H1 (cell line): ENCODE measurements at regions not wholly inside any gene's neighbourhood (a gene's known extent, or its start where the extent isn't known, plus 50 kb on each side); places are given as distances from the start of the nearest gene placed in this dataset.

Experiments
- CTCF ChIA-PET: fragments of 300-600 bp; sonication (Branson Sonifier 250); formaldehyde crosslinking; loops from one replicate; lab custom pipeline; 2021; ENCODE audit not compliant: partially characterized antibody; lab: Charles Lee
- POLR2A ChIA-PET: fragments of 300-600 bp; sonication (Branson Sonifier 250); formaldehyde crosslinking; loops from one replicate; lab custom pipeline; 2021; ENCODE audit warnings: inconsistent platforms; ENCODE audit not compliant: partially characterized antibody; lab: Charles Lee
- DNase-seq, 2 experiments: peaks; one replicate each; pipeline versions ENCODE4 v3.0.0 to v3.0.0-alpha.2; 2010 to 2022; ENCODE audit warnings: low spot score in 2 of 2, low read depth in 1 of 2, mixed read lengths in 1 of 2
- FAIRE-seq: peaks from 2 replicates; lab custom pipeline; 2011; peaks lifted over from hg19 to GRCh38; lab: Jason Lieb, UNC
- H2AFZ ChIP-seq: 2 replicates; pipeline ENCODE4 v1.8.1; 2012; ENCODE audit warnings: low read length, inconsistent platforms
- H2AK5ac ChIP-seq: 2 replicates; pipeline ENCODE4 v1.6.1; 2013; ENCODE audit warnings: low read depth, low read length
- H2BK120ac ChIP-seq: replicated peaks from 2 replicates; pipeline ENCODE3; 2013; ENCODE audit warnings: low read depth, low read length, inconsistent platforms
- H2BK12ac ChIP-seq: 2 replicates; pipeline ENCODE4 v1.6.1; 2013; ENCODE audit warnings: low read depth, low read length
- H2BK15ac ChIP-seq: 2 replicates; pipeline ENCODE4 v1.6.1; 2013; ENCODE audit warnings: low read length
- H2BK20ac ChIP-seq: 2 replicates; pipeline ENCODE4 v1.6.1; 2013; ENCODE audit warnings: low read length
- H2BK5ac ChIP-seq: 2 replicates; pipeline ENCODE4 v1.6.1; 2013; ENCODE audit warnings: low read depth, low read length
- H3K14ac ChIP-seq: 2 replicates; pipeline ENCODE4 v1.6.1; 2013; ENCODE audit warnings: inconsistent platforms; ENCODE audit not compliant: insufficient read length
- H3K18ac ChIP-seq: 2 replicates; pipeline ENCODE4 v1.6.1; 2013; ENCODE audit warnings: low read length; ENCODE audit errors: extremely low read depth
- H3K23ac ChIP-seq: 2 replicates; pipeline ENCODE4 v1.6.1; 2013; ENCODE audit warnings: inconsistent platforms; ENCODE audit not compliant: insufficient read length
- H3K23me2 ChIP-seq: 2 replicates; pipeline ENCODE4 v1.6.1; 2013; ENCODE audit warnings: low read depth, low read length
- H3K27ac ChIP-seq: 2 replicates; pipeline ENCODE4 v1.6.1; 2011; ENCODE audit warnings: low read depth, low read length, inconsistent platforms
- H3K27me3 ChIP-seq, 4 experiments: replicated peaks in 1 of 4; 1 replicate in 1 of 4; 2 replicates in 3 of 4; pipeline versions ENCODE4 v1.6.1 to v1.8.1; 2011 to 2013; ENCODE audit warnings: low read length in 3 of 4, mild to moderate bottlenecking in 3 of 4, inconsistent platforms in 2 of 4, mixed read lengths in 2 of 4, moderate library complexity in 1 of 4; ENCODE audit not compliant: control insufficient read depth in 3 of 4, insufficient read depth in 3 of 4; ENCODE audit errors: extremely low read depth in 1 of 4
- H3K36me3 ChIP-seq, 4 experiments: 2 replicates each; pipeline versions ENCODE4 v1.6.1 to v1.8.1; 2011 to 2013; ENCODE audit warnings: mild to moderate bottlenecking in 4 of 4, low read length in 3 of 4, moderate library complexity in 2 of 4, control low read depth in 1 of 4, inconsistent platforms in 1 of 4; ENCODE audit not compliant: insufficient read depth in 4 of 4, control insufficient read depth in 2 of 4
- H3K4ac ChIP-seq: replicated peaks from 2 replicates; pipeline ENCODE3; 2013; ENCODE audit warnings: low read length, low read depth, mixed read lengths, inconsistent platforms; ENCODE audit not compliant: insufficient read length
- H3K4me1 ChIP-seq, 4 experiments: replicated peaks in 1 of 4; 1 replicate in 1 of 4; 2 replicates in 3 of 4; pipeline versions ENCODE4 v1.6.1 to v1.8.1; 2011 to 2013; ENCODE audit warnings: low read length in 3 of 4, inconsistent platforms in 2 of 4, mixed read lengths in 1 of 4; ENCODE audit not compliant: insufficient read depth in 4 of 4, control insufficient read depth in 3 of 4
- H3K4me2 ChIP-seq, 2 experiments: 2 replicates each; pipeline versions ENCODE4 v1.6.1 to v1.8.1; 2011 to 2013; ENCODE audit warnings: low read depth in 2 of 2, low read length in 2 of 2, control low read depth in 1 of 2, inconsistent platforms in 1 of 2, mild to moderate bottlenecking in 1 of 2; ENCODE audit not compliant: insufficient read depth in 1 of 2
- H3K4me3 ChIP-seq, 4 experiments: fragments of 200-600, 300-600 bp in 1 of 4; sonication (generic), shearing (Covaris generic), sonication (Bioruptor Twin) in 1 of 4; 2 replicates each; pipeline versions ENCODE4 v1.5.1 to v1.8.1; 2011 to 2016; ENCODE audit warnings: low read length in 4 of 4, low read depth in 3 of 4, control low read depth in 2 of 4, inconsistent platforms in 2 of 4, mild to moderate bottlenecking in 2 of 4, mixed read lengths in 1 of 4, moderate library complexity in 1 of 4; ENCODE audit not compliant: insufficient read depth in 2 of 4; ENCODE audit errors: extremely low read depth in 1 of 4
- H3K56ac ChIP-seq: replicated peaks from 2 replicates; pipeline ENCODE3; 2013; ENCODE audit warnings: low read depth, mild to moderate bottlenecking, mixed read lengths, low read length, inconsistent platforms; ENCODE audit not compliant: insufficient read length
- H3K79me1 ChIP-seq: 2 replicates; pipeline ENCODE4 v1.6.1; 2013; ENCODE audit warnings: low read depth, low read length, control low read depth
- H3K79me2 ChIP-seq, 2 experiments: 2 replicates each; pipeline versions ENCODE4 v1.6.1 to v1.8.1; 2012 to 2013; ENCODE audit warnings: low read length in 2 of 2, mild to moderate bottlenecking in 2 of 2, inconsistent platforms in 1 of 2; ENCODE audit not compliant: insufficient read depth in 2 of 2, control insufficient read depth in 1 of 2
- H3K9ac ChIP-seq, 4 experiments: replicated peaks in 1 of 4; 1 replicate in 1 of 4; 2 replicates in 3 of 4; pipeline versions ENCODE4 v1.6.1 to v1.8.1; 2011 to 2013; ENCODE audit warnings: low read depth in 3 of 4, low read length in 3 of 4, control low read depth in 2 of 4, mild to moderate bottlenecking in 2 of 4, moderate library complexity in 2 of 4, inconsistent platforms in 1 of 4; ENCODE audit errors: extremely low read depth in 1 of 4
- H3K9me3 ChIP-seq, 2 experiments: 2 replicates each; pipeline versions ENCODE4 v1.6.1 to v1.8.1; 2012 to 2013; ENCODE audit warnings: mild to moderate bottlenecking in 2 of 2, moderate library complexity in 2 of 2, control low read depth in 1 of 2, inconsistent platforms in 1 of 2, low read depth in 1 of 2, low read length in 1 of 2, mixed read lengths in 1 of 2; ENCODE audit not compliant: insufficient read depth in 2 of 2
- H4K20me1 ChIP-seq, 2 experiments: replicated peaks in 1 of 2; 2 replicates each; pipeline versions ENCODE3 to v1.8.1; 2011 to 2013; ENCODE audit warnings: inconsistent platforms in 2 of 2, low read length in 2 of 2, mild to moderate bottlenecking in 1 of 2; ENCODE audit not compliant: insufficient read depth in 2 of 2, control insufficient read depth in 1 of 2
- H4K5ac ChIP-seq: 2 replicates; pipeline ENCODE4 v1.6.1; 2013; ENCODE audit warnings: low read length, low read depth, mixed read lengths, inconsistent platforms; ENCODE audit not compliant: insufficient read length
- H4K8ac ChIP-seq: 2 replicates; pipeline ENCODE4 v1.8.0; 2013; ENCODE audit warnings: mild to moderate bottlenecking, moderate library complexity, low read length, inconsistent platforms; ENCODE audit not compliant: insufficient read depth; ENCODE audit errors: extremely low read depth
- H4K91ac ChIP-seq: replicated peaks from 2 replicates; pipeline ENCODE3; 2013; ENCODE audit warnings: low read length, mixed read lengths, inconsistent platforms; ENCODE audit not compliant: insufficient read length
- BCL11A ChIP-seq, 2 experiments: IDR thresholded peaks; one replicate each; pipeline ENCODE4 v1.6.1; 2011; ENCODE audit warnings: low read depth in 2 of 2, low read length in 2 of 2, mild to moderate bottlenecking in 2 of 2
- EZH2 ChIP-seq: fragments of 200-600 bp; sonication (generic); IDR thresholded peaks from 2 replicates; pipeline ENCODE4 v1.7.1; 2012; ENCODE audit warnings: low read depth, mild to moderate bottlenecking, moderate library complexity, low read length, inconsistent platforms; ENCODE audit not compliant: severe bottlenecking
- GTF2F1 ChIP-seq: IDR thresholded peaks from 2 replicates; pipeline ENCODE4 v1.6.1; 2012; ENCODE audit warnings: low read depth, low read length, improper control_type of control experiment, borderline replicate concordance
- POLR2A ChIP-seq, 2 experiments: IDR thresholded peaks; 1 replicate in 1 of 2; 2 replicates in 1 of 2; pipeline ENCODE4 v1.6.1; 2011; ENCODE audit warnings: low read depth in 2 of 2, low read length in 2 of 2, mild to moderate bottlenecking in 2 of 2; ENCODE audit errors: control extremely low read depth in 1 of 2
- WGBS, 2 experiments: shearing (Covaris generic) in 1 of 2; methylation state at CpG; one replicate each; pipeline versions ENCODE4 v1.1.6 to v1.1.7; 2013 to 2015; ENCODE audit warnings: low lambda C conversion rate in 2 of 2, mixed read lengths in 2 of 2, inconsistent platforms in 1 of 2, low coverage in 1 of 2, missing lambda C conversion rate in 1 of 2; ENCODE audit not compliant: insufficient replicate concordance in 2 of 2, insufficient coverage in 1 of 2, insufficient read length in 1 of 2; ENCODE audit errors: extremely low coverage in 1 of 2, missing lambda C conversion rate in 1 of 2; 5-methylcytosine and 5-hydroxymethylcytosine counted together

GRCh38 chr6:23268348-23268747, 699.0 kb downstream of the HDGFL1 start:
- no peak for DNase-seq
- Histone ChIP-seq H2BK20ac (no peak overlapping the region), H4K5ac (no peak overlapping the region)
- no peak for TF ChIP-seq EZH2
- no peak for TF ChIP-seq GTF2F1
- TF ChIP-seq POLR2A (IDR thresholded peaks at IDR 0.05; ENCODE audit: control extremely low read depth in 1 of 2, low read depth in 2 of 2, low read length in 2 of 2), result no peak
- TF ChIP-seq BCL11A (IDR thresholded peaks at IDR 0.05; ENCODE audit: low read depth in 2 of 2, low read length in 2 of 2), result no peak
- TF ChIP-seq, all 59 proteins: peak for 0
- no peak overlapping the region for H2AFZ ChIP-seq
- no peaks in the 10 kb centered on the region for H3K4me1 ChIP-seq
- no peak overlapping the region for H4K8ac ChIP-seq
- H3K9me3 ChIP-seq, result no peaks in the 10 kb centered on the region
- no peak overlapping the region for H2BK120ac ChIP-seq
- no peak overlapping the region for H3K18ac ChIP-seq
- ChIA-PET POLR2A (no interaction called here), CTCF (no interaction called here)
- no peak overlapping the region for H3K14ac ChIP-seq
- no peak overlapping the region for H2BK15ac ChIP-seq
- H3K27me3 ChIP-seq, result no peaks in the 10 kb centered on the region
- no peak overlapping the region for H3K56ac ChIP-seq
- no peak overlapping the region for H3K4me3 ChIP-seq
- H4K91ac ChIP-seq, result no peak overlapping the region
- no peak overlapping the region for H2AK5ac ChIP-seq
- WGBS, 2 experiments, result 96% methylated on average over 4 of the region's 4 CpGs; no CpG with 5 or more reads in 1 of the 2 experiments
- no peak overlapping the region for H3K4ac ChIP-seq
- no peaks in the 10 kb centered on the region for H3K36me3 ChIP-seq
- no peaks in the 10 kb centered on the region for H3K79me2 ChIP-seq
- no peaks in the 10 kb centered on the region for H4K20me1 ChIP-seq
- no peaks in the 10 kb centered on the region for H3K23me2 ChIP-seq
- no peak overlapping the region for H2BK12ac ChIP-seq
- FAIRE-seq, result no peak
- H2BK5ac ChIP-seq, result no peak overlapping the region
- H3K4me2 ChIP-seq, result no peak overlapping the region
- H3K79me1 ChIP-seq, result no peaks in the 10 kb centered on the region
- H3K27ac ChIP-seq, result no peak overlapping the region
- H3K23ac ChIP-seq, result no peak overlapping the region
- no peak overlapping the region for H3K9ac ChIP-seq
